ENCODE measurements at regions not wholly inside any gene's neighbourhood (a gene's known extent, or its start where the extent isn't known, plus 50 kb on each side); places are given as distances from the start of the nearest gene placed in this dataset.

GRCh38 chr13:63093907-63094469, 1678.3 kb upstream of the PCDH20 start:
- no peak for DNase-seq

DNA sequence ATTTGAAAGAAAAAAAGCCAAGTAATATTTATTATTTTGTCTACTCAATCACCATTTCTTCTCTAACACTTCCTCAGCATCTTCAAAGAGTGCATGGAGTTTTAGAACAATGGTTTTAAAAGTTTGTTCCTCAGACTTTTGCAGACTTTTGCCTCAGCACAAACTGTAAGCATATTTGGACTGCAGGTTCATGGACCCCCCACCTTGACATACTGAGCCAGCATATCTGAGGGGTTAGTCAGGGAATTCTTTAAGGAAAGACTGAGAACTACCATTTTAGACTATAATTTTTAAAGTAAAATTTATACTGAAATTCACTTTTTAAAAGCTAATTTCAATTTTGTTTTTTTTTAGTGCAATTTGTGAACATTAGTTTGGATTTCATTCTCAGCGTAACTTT, 1676.8 kb upstream of the PCDH20 start:
- DNase-seq = no peak

- DNase-seq = no peak
Measured at GRCh38 chr13:63090524-63090923, 1674.9 kb upstream of the PCDH20 start.

- DNase-seq = no peak
Measured at GRCh38 chr13:63088226-63088625, 1672.6 kb upstream of the PCDH20 start.

DNA sequence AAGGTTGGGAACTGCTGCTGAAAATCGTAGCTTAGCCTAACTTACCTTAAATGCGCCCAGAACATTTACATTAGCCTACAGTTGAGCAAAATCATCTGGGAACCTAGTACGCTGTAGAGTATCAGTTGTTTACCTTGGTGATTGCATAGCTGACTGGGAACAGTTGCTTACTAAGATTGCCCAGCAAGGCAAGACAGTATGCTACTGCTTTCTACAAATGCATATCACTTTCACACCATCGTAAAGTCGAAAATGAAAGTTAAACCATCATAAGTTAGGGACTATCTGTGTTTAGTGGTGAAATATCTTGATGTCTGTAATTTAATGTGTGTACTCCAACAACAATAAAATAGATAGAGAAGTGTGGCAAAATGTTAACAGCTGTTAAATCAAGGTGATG, 1670.6 kb upstream of the PCDH20 start:
- no peak for DNase-seq

- no peak for DNase-seq
Measured at GRCh38 chr13:63085851-63086250, 1670.2 kb upstream of the PCDH20 start.

DNA sequence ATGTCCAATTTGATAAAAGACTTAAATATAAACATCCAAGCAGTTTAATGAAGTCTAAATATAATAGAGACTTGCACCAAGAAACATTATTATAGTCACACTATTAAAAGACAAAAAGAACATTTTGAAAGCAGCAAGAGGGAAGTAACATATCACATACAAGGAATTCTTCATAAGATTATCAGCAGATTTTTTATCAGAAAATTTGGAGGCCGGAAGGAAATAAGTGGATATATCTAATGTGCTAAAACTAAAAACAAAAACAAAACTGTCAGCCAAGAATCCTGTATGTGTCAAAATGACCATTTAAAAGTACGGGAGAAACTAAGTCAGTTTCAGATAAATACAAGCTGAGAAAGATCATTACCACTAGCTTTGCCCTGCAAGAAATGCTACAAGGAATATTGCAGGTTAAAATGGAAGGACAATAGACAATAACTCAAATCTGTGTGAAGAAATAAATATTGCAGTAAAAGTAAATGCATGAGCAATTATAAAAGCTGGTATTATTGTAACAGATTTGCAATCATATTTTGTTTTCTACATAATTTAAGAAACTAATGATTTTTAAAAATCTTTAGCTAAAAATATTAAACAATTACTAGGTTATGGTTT, 1665.9 kb upstream of the PCDH20 start:
- DNase-seq = no peak

DNA sequence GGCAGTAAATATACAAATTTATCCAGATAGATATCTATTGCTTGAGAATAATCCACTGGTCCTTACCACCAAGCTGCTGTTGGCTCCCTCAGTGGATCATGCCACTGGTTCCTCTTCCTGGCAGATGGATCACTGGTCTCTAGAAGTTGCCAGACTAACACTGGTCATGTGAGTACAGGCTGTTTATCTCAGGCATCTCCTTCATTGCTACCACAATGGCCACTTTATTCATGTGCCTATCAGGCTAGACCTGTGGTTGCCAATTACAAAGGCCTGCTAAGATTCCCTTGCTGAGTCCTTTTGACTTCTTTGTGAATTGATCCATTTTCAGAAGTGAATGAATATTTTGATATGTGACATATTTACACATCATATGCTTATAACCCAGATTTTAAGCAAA, 1659.5 kb upstream of the PCDH20 start:
- DNase-seq = no peak

DNA sequence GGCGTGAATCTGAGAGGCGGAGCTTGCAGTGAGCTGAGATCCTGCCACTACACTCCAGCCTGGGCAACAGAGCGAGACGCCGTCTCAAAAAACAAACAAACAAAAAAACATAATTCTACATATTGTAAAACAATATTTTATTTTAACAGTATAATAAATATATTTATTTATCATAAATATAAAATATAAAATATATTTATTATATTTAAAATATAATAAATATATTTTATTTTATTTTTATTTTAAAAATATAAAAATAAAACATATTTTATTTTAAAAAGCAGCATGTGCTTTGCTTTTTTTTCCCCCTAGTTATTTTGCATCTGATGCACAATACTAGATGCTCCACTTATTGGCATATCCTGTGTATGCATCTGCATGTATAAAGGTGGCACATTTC, 1634.6 kb upstream of the PCDH20 start:
- no peak for DNase-seq

DNA sequence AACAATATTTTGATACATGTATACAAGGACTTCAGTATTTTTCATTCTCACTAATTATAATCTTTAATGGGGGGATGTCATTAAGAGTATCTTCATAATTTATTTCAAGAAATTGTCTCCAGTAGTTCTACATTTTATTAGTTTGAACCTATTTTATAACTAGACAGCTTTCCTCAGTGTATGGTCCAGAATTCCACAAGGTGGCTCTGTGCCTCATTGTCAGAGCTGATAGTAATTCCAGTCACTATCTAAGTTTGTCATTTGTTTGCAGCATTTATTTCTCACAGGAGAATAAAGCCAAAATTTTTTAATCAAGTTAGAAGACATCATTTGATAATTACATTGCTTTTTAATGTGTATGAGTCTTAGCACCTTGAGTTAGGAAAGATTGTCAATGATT, 1633.0 kb upstream of the PCDH20 start:
- DNase-seq = no peak

- peak; percentile 55 for DNase-seq
Measured at GRCh38 chr13:63044589-63045313, 1629.1 kb upstream of the PCDH20 start.

DNA sequence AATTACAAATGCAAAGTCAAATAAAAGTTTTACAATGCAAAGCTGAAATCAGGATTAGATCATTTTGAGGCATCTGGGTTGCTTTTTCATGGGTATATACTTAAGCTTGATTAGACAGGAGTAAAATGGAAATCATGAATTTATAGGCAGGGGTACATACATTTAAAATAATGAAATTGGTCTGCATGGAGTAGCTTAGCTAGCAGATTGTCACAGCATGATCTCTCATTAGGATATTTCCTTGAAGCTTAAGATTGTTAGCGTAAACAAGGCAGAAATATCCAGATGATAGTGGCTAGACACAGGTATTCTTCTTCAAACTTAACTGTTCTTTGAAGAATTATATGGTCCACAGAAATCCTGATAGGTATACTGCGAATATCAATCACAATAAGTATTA, 1627.0 kb upstream of the PCDH20 start:
- no peak for DNase-seq

DNA sequence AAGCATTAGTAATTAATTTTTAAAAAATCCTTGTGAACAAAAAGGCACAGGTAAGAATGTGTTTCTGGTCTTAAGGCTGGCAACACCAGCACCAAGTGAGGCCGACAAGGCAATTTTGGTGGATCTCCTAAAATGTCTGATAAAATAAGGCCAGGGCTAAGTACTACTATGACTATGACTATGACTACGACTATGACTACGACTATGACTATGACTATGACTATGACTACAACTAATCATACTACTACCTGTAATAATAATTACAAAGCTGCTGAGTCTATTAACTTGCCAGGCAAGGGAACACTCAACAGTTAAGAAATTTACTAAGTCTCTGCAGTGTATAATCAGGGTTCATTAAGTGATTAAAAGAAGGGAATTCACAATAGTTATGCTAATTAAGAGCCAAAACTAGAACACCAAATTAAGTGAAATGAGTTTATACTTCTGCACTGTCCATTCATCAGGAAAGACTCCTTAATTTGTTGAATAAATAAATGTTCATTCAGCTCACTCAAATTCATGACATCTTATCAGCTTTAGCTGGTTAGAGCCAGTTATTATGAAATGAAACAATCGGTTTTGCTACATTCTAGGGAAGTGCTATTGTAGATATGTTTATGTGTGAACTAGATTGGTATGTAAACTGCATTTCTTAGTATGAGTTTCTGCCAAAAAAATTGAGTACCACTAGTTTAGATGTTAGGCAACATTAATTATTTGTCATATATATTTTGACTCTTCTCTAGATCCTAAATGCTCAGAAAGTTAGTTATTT, 1626.2 kb upstream of the PCDH20 start:
- no peak for DNase-seq

- no peak for DNase-seq
Measured at GRCh38 chr13:63026285-63026797, 1610.7 kb upstream of the PCDH20 start.

GRCh38 chr13:63025741-63026140, 1610.1 kb upstream of the PCDH20 start:
- no peak for DNase-seq

DNA sequence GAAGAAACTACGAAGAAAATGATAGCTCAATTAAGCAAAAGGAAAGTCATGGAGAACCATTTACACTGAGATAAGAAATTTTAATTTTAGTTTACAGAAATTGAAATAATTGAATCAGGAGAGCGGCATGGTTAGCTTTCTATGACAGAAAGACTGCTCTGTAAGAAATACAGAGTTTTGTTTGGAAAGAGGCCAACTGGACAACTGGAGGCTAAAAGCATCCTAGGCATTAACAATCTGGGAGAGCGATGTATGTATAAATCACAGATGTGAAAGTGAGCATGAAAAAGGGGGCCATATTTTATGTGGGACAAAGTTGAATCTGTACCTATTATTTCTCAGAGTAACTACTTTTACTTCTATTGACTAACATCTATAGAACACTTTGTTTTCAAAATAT, 1608.8 kb upstream of the PCDH20 start:
- no peak for DNase-seq

DNA sequence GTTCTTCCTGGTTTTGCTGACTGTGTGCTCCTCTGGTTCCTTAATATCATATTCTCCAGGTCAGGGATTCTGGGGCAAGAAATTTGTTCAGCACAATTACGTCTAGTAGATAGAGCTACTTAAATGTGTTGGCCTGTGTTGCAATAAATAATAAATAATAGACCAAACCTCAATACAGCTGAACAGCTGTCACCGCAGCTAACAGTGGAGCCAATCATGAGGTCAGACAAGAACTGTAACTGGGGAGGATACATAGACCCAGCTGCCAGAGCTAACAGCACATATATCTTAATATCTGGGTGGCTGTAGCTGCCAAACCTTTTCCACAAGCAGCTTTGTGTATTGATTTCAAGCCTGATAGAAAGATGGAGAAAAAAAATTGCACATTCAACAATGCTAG, 1596.3 kb upstream of the PCDH20 start:
- no peak for DNase-seq

GRCh38 chr13:63010072-63010658, 1594.5 kb upstream of the PCDH20 start:
- peak; percentile 1 for DNase-seq

DNA sequence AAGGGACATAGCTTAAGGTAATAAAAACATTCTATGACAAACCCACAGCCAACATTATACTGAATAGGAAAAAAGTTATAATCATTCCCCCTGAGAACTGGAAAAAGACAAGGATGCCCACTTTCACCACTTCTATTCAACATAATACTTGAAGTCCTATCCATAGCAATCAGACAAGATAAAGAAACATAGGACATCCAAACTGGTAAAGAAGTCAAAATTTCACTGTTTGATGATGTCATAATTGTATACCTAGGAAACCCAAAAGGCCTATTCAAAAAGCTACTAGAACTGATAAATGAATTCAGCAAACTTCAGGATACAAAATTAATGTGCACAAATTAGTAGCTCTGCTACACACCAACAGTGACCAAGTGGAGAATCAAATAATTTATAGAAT, 1590.0 kb upstream of the PCDH20 start:
- no peak for DNase-seq

- no peak for DNase-seq
Measured at GRCh38 chr13:62997696-62998095, 1582.0 kb upstream of the PCDH20 start.

DNA sequence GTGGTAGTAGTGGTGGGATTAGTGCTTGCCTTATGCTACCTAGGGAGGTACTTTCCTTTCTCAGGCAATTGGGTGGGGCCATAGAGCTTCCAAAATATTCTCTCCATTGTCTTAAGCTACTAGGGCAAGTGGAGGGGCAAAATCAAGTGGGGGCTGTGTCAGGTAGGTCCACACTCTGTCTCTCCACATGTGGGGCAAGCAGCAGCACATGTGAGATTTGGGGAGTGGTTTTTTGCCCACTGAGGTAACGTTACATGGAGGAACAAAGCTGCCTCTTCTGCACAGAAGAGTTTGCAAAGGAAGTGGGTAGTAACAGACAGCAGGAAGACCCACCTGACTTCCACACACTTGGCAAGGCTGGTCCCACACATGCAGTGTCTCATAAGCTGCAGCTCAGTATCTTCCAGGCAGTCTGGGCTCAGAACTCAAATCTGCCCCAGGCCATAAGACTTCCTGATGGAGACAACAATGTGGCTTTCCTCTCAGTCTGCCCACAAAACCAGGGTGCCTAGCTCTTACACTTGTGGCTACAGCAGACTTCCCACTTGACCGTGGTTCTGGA, 1581.5 kb upstream of the PCDH20 start:
- no peak for DNase-seq

DNA sequence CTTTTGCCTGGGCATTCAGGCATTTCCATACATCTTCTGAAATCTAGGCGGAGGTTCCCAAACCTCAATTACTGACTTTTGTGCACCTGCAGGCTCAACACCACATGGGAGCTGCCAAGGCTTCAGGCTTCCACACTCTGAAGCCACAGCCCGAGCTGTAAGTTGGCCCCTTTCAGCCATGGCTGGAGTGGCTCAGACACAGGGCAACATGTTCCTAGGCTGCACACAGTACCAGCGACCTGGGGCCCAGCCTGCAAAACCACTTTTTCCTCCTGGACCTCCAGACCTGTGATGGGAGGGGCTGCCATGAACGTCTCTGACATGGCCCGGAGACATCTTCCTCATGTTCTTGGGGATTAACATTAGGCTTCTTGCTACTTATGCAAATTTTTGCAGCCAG, 1558.2 kb upstream of the PCDH20 start:
- no peak for DNase-seq

DNA sequence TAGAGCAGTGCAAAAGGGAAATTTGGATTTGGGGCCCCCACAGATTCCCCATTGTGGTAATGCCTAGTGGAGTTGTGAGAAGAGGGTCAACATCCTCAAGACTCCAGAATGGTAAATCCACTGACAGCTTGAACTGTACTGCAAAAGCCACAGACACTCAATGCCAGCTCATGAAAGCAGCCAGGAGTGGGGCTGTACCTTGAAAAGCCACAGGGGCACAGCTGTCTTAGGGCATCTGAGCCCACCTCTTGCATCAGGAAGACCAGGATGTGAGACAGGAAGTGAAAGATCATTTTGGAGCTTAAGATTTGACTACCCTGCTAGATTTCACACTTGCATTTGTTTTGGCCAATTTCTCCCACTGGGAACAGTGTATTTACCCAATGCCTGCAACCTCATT, 1548.9 kb upstream of the PCDH20 start:
- DNase-seq = no peak

Data from DMS53 (cell line).